Activated T-cell treated with anti-CD3 and anti-CD28 coated beads, Interleukin-2, amount 50 U/mL, for 4 hours (primary cell): ENCODE measurements at regions not wholly inside any gene's neighbourhood (a gene's known extent, or its start where the extent isn't known, plus 50 kb on each side); places are given as distances from the start of the nearest gene placed in this dataset.
"Not testable (repeated sequence)": the region's sequence is repeated elsewhere in the genome, so short reads cannot be mapped to it uniquely, and the experiment has no call there.

ENCODE experiments used
- ATAC-seq, 2 donors: fragments of 200-7000 bp; cut with Tn5 transposase; one replicate each; pipeline ENCODE4 v1.10.0; 2021
- DNase-seq: peaks from one replicate; pipeline ENCODE4 v3.0.0-alpha.2; 2020
- H3K27me3 Mint-ChIP-seq: one replicate; pipeline ENCODE4 v1.8.0; 2021; ENCODE audit warnings: low read depth, mixed read lengths
- H3K36me3 Mint-ChIP-seq: one replicate; pipeline ENCODE4 v1.8.0; 2022; ENCODE audit warnings: mixed read lengths; ENCODE audit not compliant: insufficient read depth
- H3K4me1 Mint-ChIP-seq: one replicate; pipeline ENCODE4 v1.8.0; 2021; ENCODE audit warnings: low read depth, mixed read lengths
- H3K4me3 Mint-ChIP-seq: one replicate; pipeline ENCODE4 v1.8.0; 2021; ENCODE audit warnings: mild to moderate bottlenecking, moderate library complexity, mixed read lengths
- H3K9me3 Mint-ChIP-seq: one replicate; pipeline ENCODE4 v1.8.0; 2021; ENCODE audit warnings: mixed read lengths

GRCh38 chr6:22110061-22110460, 186.8 kb downstream of the PRL start:
- Mint-ChIP-seq H3K4me3 (no peak overlapping the region), H3K27me3 (no peaks in the 10 kb centered on the region), H3K4me1 (no peaks in the 10 kb centered on the region), H3K9me3 (no peaks in the 10 kb centered on the region), H3K36me3 (no peaks in the 10 kb centered on the region)
- DNase-seq (no peak), ATAC-seq (no peak)

GRCh38 chr6:22112461-22112860, 184.4 kb downstream of the PRL start:
- Mint-ChIP-seq H3K9me3 (peaks cover 3% of the 10 kb centered on the region), H3K4me1 (no peaks in the 10 kb centered on the region), H3K36me3 (no peaks in the 10 kb centered on the region), H3K27me3 (no peaks in the 10 kb centered on the region), H3K4me3 (no peak overlapping the region)
- DNase-seq (no peak), ATAC-seq (no peak)

DNA sequence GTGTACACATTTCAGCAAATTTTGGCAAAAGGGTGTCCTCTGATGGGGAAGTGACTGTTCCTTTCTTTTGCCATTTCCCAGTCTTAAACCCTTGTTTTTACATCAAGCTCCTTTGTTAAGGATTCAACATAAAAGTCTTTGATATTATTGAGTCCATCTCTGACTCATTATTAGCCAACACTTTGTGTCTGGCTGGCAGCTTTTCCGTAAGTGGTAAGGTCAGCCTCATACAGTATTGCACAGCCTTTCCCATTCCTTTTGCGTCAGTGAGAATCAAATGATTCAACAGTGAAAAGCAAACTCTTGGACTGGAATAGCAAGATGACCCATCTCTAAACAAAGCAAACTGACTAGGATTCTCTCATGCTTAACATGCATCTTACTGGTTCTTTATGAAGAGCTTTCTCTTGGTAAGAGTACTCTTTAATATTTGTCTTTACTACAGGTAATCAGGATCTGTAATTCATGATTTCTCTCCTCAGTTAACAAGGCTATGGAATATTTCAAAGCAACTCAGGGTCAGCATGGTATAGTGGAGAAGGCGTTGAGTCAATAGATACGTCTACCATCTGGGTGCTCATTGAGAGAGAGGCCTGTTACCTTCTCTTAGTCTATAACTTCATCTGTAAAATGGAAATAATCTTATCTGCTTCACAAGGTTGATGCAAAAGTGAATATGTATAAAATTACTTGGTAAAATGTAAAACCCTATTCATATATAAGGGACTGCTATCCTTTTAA, 183.6 kb downstream of the PRL start:
- peaks cover 3% of the 10 kb centered on the region for H3K9me3 Mint-ChIP-seq
- no peaks in the 10 kb centered on the region for H3K4me1 Mint-ChIP-seq
- ATAC-seq = no peak
- H3K4me3 Mint-ChIP-seq = no peak overlapping the region
- H3K36me3 Mint-ChIP-seq = no peaks in the 10 kb centered on the region
- no peaks in the 10 kb centered on the region for H3K27me3 Mint-ChIP-seq
- no peak for DNase-seq

GRCh38 chr6:22115559-22115958, 181.3 kb downstream of the PRL start:
- Mint-ChIP-seq H3K4me3 (no peak overlapping the region), H3K27me3 (no peaks in the 10 kb centered on the region), H3K36me3 (no peaks in the 10 kb centered on the region), H3K9me3 (peaks cover 13% of the 10 kb centered on the region), H3K4me1 (no peaks in the 10 kb centered on the region)
- ATAC-seq (no peak), DNase-seq (no peak)

GRCh38 chr6:22117631-22118030, 179.2 kb downstream of the PRL start:
- H3K4me3 Mint-ChIP-seq = no peak overlapping the region
- H3K27me3 Mint-ChIP-seq = no peaks in the 10 kb centered on the region
- no peaks in the 10 kb centered on the region for H3K36me3 Mint-ChIP-seq
- DNase-seq (no peak), ATAC-seq (no peak)
- H3K4me1 Mint-ChIP-seq = no peaks in the 10 kb centered on the region
- peaks cover 13% of the 10 kb centered on the region for H3K9me3 Mint-ChIP-seq

DNA sequence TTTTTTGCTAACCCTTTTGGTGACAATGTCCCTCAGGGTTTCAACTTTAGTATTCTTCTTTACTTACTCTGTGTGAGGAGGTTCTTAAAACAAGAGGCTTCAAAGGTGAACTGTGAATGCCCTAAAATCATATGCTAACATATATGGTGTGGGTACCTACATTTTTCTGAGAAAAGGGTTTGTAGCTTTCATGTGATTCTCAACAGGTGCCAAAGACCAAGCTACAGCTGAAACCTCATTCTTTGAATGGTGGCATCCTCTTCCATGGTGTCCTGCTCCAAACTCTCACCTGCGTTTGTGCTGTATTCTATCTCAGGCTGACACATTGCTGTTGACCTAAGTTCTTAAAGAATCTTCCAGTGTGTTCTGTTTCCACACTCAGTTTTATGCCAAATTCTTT, 177.3 kb downstream of the PRL start:
- ATAC-seq (no peak), DNase-seq (no peak)
- Mint-ChIP-seq H3K27me3 (no peaks in the 10 kb centered on the region), H3K9me3 (peaks cover 13% of the 10 kb centered on the region), H3K36me3 (no peaks in the 10 kb centered on the region), H3K4me3 (no peak overlapping the region), H3K4me1 (no peaks in the 10 kb centered on the region)

DNA sequence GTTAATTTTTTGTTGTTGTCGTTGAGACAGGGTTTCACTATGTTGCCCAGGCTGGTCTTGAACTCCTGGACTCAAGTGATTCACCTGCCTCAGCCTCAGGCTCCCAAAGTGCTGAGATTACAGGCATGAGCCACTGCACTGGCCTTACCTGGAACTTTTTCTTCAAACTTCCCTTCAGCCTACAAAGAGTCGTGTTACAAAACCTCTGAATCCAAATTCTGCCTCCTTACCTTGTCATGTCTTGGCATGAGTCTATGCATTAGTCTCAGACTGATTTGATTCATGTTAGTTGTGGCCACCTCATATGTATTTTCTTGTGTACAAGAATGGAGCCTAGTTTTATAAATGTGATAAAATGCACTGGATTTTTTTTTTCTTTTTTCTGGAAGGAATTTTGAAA, 172.1 kb downstream of the PRL start:
- peaks cover 5% of the 10 kb centered on the region for H3K9me3 Mint-ChIP-seq
- H3K36me3 Mint-ChIP-seq = no peaks in the 10 kb centered on the region
- H3K27me3 Mint-ChIP-seq = no peaks in the 10 kb centered on the region
- no peak for DNase-seq
- no peaks in the 10 kb centered on the region for H3K4me1 Mint-ChIP-seq
- ATAC-seq = no peak
- no peak overlapping the region for H3K4me3 Mint-ChIP-seq

DNA sequence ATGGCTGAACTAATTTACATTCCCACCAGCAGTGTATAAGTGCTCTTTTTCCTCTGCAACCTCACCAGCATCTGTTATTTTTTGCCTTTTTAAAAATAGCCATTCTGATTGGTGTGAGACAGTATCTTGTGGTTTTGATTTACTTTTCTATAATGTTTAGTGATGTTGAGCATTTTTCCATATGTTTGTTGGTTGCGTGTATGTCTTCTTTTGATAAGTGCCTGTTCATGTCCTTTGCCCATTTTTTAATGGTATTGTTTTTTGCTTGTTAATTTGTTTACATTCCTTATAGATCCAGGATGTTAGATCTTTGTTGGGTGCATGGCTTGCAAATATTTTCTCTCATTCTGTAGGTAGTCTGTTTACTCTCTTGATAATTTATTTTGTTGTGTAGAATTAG, 169.9 kb downstream of the PRL start:
- Mint-ChIP-seq H3K4me3 (no peak overlapping the region), H3K27me3 (no peaks in the 10 kb centered on the region), H3K36me3 (no peaks in the 10 kb centered on the region), H3K9me3 (peaks cover 9% of the 10 kb centered on the region), H3K4me1 (no peaks in the 10 kb centered on the region)
- ATAC-seq = no peak
- DNase-seq = no peak

DNA sequence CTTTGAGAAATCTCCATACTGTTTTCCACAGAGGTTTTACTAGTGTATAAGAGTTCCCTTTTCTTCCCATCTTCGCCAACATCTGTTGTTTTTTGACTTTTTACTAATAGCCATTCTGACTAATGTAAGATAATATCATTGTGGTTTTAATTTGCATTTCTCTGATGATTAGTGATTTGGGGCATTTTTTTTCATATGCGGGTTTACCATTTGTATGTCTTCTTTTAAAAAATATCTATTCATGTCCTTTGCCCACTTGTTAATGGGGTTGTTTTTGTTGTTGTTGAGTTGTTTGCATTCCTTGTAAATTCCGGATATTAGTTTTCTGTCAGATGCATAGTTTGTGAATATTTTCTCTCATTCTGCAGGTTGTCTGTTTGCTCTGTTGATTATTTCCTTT, 167.1 kb downstream of the PRL start:
- ATAC-seq = no peak
- no peak overlapping the region for H3K4me3 Mint-ChIP-seq
- H3K36me3 Mint-ChIP-seq = no peaks in the 10 kb centered on the region
- no peak for DNase-seq
- no peaks in the 10 kb centered on the region for H3K4me1 Mint-ChIP-seq
- peaks cover 11% of the 10 kb centered on the region for H3K9me3 Mint-ChIP-seq
- no peaks in the 10 kb centered on the region for H3K27me3 Mint-ChIP-seq

- Mint-ChIP-seq H3K4me1 (no peaks in the 10 kb centered on the region), H3K36me3 (no peaks in the 10 kb centered on the region), H3K9me3 (peaks cover 7% of the 10 kb centered on the region), H3K27me3 (no peaks in the 10 kb centered on the region), H3K4me3 (no peak overlapping the region)
- DNase-seq (no peak), ATAC-seq (no peak)
Observed at GRCh38 chr6:22132656-22133055, 164.2 kb downstream of the PRL start.

GRCh38 chr6:22133357-22133756, 163.5 kb downstream of the PRL start:
- Mint-ChIP-seq H3K27me3 (no peaks in the 10 kb centered on the region), H3K36me3 (no peaks in the 10 kb centered on the region), H3K4me1 (no peaks in the 10 kb centered on the region), H3K4me3 (no peak overlapping the region), H3K9me3 (peaks cover 7% of the 10 kb centered on the region)
- ATAC-seq (no peak), DNase-seq (no peak)

- no peaks in the 10 kb centered on the region for H3K27me3 Mint-ChIP-seq
- no peaks in the 10 kb centered on the region for H3K36me3 Mint-ChIP-seq
- no peak overlapping the region for H3K4me3 Mint-ChIP-seq
- peaks cover 7% of the 10 kb centered on the region for H3K9me3 Mint-ChIP-seq
- DNase-seq = no peak
- ATAC-seq = no peak
- no peaks in the 10 kb centered on the region for H3K4me1 Mint-ChIP-seq
Observed at GRCh38 chr6:22134308-22134707, 162.5 kb downstream of the PRL start.

GRCh38 chr6:22135395-22135794, 161.4 kb downstream of the PRL start:
- DNase-seq (no peak), ATAC-seq (no peak)
- no peaks in the 10 kb centered on the region for H3K36me3 Mint-ChIP-seq
- H3K4me1 Mint-ChIP-seq = no peaks in the 10 kb centered on the region
- H3K4me3 Mint-ChIP-seq = no peak overlapping the region
- peaks cover 7% of the 10 kb centered on the region for H3K9me3 Mint-ChIP-seq
- no peaks in the 10 kb centered on the region for H3K27me3 Mint-ChIP-seq

GRCh38 chr6:22140736-22141135, 156.1 kb downstream of the PRL start:
- not testable (repeated sequence) for DNase-seq, H3K27me3 Mint-ChIP-seq, H3K4me1 Mint-ChIP-seq, ATAC-seq, H3K36me3 Mint-ChIP-seq, H3K9me3 Mint-ChIP-seq, H3K4me3 Mint-ChIP-seq

GRCh38 chr6:22141241-22141745, 155.5 kb downstream of the PRL start:
- Mint-ChIP-seq H3K36me3 (no peaks in the 10 kb centered on the region), H3K27me3 (peaks cover 6% of the 10 kb centered on the region), H3K4me3 (no peak overlapping the region), H3K9me3 (no peaks in the 10 kb centered on the region), H3K4me1 (peaks cover 2% of the 10 kb centered on the region)
- DNase-seq (no peak), ATAC-seq (no peak)
